Mucosa of descending colon (tissue), 3 donors: ENCODE measurements at regions not wholly inside any gene's neighbourhood (a gene's known extent, or its start where the extent isn't known, plus 50 kb on each side); places are given as distances from the start of the nearest gene placed in this dataset.

Experiments
- ATAC-seq: fragments of 200-7000 bp; cut with Tn5 transposase; one replicate; pipeline ENCODE4 v1.9.1; 2020; ENCODE audit warnings: mild to moderate bottlenecking, moderate library complexity
- DNase-seq, 3 donors: peaks; one replicate each; pipeline ENCODE4 v3.0.0-alpha.2; 2020
- H3K36me3 ChIP-seq: fragments of 200-600 bp; one replicate; pipeline ENCODE4 v1.8.0; 2021; ENCODE audit warnings: low read depth, mild to moderate bottlenecking
- H3K4me1 ChIP-seq: fragments of 200-600 bp; one replicate; pipeline ENCODE4 v1.8.0; 2021; ENCODE audit warnings: low read depth, mild to moderate bottlenecking
- H3K4me3 ChIP-seq: fragments of 200-600 bp; one replicate; pipeline ENCODE4 v1.8.0; 2021; ENCODE audit warnings: mild to moderate bottlenecking
- H3K9me3 ChIP-seq: fragments of 200-600 bp; one replicate; pipeline ENCODE4 v1.8.0; 2021; ENCODE audit warnings: mild to moderate bottlenecking
- intact Hi-C, 2 donors: fragments of 100-400 bp; cut with DNase I in 1 of 2; cut with micrococcal nuclease in 1 of 2; formaldehyde crosslinking; loops; one replicate each; pipeline versions ENCODE4 v1.11.0 to v1.11.1; 2022; cut with DNase I, micrococcal nuclease
- TF ChIP-seq, protein P1 (sequence below): fragments of 200-600 bp; IDR thresholded peaks from one replicate; pipeline ENCODE4 v1.8.0; 2022; ENCODE audit warnings: antibody characterized with exemption, mild to moderate bottlenecking
- donor health status: DM: no; HTN: no; CAD: no; lungs with moderate emphysema.
- donor health status: DM: no; HTN: no; CAD: no.
- donor health status: DM: no; HTN: yes; CAD: no.

DNA sequence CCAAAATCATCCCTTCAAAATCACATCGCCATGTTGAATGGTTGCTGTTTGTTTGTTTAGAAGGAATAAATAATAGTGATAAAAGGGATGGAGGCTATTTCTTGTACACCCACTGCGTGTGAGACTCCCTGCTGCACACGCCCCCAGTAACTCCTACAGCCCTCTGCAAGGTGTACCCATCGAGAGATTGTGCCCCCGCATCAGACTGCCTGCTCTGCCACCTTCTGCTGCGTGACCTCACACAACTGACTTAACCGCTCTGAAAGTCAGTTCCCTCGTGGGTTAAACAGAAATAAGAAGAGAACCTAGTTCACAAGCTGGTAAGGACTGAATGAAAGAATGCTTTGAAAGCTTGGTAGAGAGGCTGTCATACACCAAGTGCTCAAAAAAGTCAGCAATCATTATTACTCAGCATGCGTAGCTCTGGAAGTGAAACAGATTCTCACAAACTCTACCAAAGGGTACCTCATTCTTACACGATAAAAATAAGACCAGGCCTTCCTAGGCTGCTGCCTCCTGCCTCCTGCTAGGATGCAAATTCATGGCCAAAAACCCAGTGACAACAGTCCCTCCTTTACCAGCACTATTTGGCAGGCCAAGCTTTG is 147.1 kb downstream of the CPEB2 start:
- intact Hi-C loops = no loop called here

DNA sequence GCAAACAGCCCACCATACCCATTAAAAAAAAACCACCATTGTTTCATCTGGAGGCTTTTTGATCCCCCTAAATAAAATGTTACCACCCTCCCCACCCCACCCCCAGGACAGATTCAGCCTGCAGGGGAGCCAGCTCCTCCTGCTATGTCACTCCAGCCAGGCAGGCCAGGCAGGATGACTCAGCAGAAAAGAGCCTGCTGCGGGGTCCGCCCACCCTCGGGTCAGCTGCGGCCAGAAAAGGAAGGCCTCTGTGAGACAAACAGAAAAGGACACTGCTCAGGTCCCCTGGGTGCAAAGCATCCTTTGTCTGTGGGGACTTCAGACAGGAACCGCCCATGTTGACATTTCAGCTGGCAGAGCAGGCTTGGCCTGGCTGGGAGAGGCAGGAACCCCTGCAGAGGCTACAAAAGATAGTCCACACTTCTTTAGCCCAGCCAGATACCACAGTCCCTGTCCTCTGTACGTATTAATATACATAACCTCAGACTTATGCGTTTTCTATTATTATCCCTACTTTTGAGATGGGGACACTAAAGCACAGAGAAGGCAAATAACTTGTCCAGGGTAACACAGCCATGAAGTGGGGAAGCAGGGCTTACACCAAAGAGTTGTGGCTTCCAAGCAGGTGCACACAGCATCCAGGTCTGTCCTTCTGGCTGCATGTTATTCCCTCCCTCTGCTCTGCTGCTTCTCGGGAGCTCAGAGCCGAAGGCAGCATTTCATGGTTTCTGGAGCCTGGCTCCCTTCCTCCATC is 147.7 kb downstream of the CPEB2 start:
- H3K36me3 ChIP-seq = no peaks in the 10 kb centered on the region
- TF ChIP-seq, protein P1, sequence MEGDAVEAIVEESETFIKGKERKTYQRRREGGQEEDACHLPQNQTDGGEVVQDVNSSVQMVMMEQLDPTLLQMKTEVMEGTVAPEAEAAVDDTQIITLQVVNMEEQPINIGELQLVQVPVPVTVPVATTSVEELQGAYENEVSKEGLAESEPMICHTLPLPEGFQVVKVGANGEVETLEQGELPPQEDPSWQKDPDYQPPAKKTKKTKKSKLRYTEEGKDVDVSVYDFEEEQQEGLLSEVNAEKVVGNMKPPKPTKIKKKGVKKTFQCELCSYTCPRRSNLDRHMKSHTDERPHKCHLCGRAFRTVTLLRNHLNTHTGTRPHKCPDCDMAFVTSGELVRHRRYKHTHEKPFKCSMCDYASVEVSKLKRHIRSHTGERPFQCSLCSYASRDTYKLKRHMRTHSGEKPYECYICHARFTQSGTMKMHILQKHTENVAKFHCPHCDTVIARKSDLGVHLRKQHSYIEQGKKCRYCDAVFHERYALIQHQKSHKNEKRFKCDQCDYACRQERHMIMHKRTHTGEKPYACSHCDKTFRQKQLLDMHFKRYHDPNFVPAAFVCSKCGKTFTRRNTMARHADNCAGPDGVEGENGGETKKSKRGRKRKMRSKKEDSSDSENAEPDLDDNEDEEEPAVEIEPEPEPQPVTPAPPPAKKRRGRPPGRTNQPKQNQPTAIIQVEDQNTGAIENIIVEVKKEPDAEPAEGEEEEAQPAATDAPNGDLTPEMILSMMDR = no peak
- DNase-seq (peak; percentile 44 to 70 (median 45)), ATAC-seq (peak; percentile 77)
- intact Hi-C loops = no loop called here
- H3K4me3 ChIP-seq = no peak overlapping the region
- H3K4me1 ChIP-seq = no peaks in the 10 kb centered on the region
- H3K9me3 ChIP-seq = no peaks in the 10 kb centered on the region

More for the DNA sequence above, 147.1 kb downstream of the CPEB2 start:
- H3K4me3 ChIP-seq = no peak overlapping the region
- H3K9me3 ChIP-seq = no peaks in the 10 kb centered on the region
- H3K4me1 ChIP-seq = no peaks in the 10 kb centered on the region
- H3K36me3 ChIP-seq = no peaks in the 10 kb centered on the region
- DNase-seq (no peak), ATAC-seq (no peak)
- TF ChIP-seq, protein P1 = no peak

DNA sequence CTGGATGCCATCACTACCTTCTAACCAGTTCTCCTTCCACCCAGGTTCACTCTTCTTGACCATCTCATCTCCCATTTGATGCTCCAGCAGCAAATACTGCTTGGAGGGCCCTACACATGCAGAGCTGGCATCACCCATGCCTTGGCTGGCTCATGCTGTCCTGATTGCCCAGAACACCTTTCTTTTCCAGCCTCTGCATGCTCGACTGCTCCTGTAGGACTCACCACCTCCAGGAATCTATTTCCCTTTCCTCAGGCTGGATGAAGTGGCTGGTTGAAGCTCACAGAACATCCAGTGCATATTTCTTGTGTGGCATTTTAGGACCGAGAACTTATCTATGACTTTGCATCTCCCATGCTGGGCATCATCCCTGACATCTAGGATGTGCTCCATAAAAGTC is 148.3 kb downstream of the CPEB2 start:
- intact Hi-C loops = no loop called here
- Histone ChIP-seq H3K4me3 (no peak overlapping the region), H3K36me3 (no peaks in the 10 kb centered on the region), H3K9me3 (no peaks in the 10 kb centered on the region), H3K4me1 (no peaks in the 10 kb centered on the region)
- no peak for ATAC-seq
- no peak for DNase-seq
- TF ChIP-seq, protein P1 = no peak

DNA sequence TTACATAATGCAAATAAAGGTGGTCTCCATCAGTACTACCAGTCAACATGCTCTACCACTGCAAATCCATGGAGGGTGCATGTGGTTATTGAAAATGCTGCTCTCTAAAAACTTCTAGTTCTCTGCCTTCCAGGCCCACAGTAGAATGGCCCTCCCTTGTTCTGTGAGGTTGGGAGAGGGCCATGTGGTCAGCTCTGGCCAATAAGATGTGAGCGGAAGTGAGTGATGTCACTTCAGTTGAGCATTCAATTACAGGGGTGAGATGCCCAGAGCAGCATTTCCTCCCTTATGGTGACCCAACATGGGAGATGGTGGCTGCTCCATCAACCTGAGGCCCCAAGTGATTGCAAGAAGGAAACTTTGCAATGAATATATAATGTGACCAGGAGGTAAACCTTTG is 148.8 kb downstream of the CPEB2 start:
- H3K9me3 ChIP-seq = no peaks in the 10 kb centered on the region
- no peak for ATAC-seq
- no peak overlapping the region for H3K4me3 ChIP-seq
- intact Hi-C loops = no loop called here
- TF ChIP-seq, protein P1 = no peak
- DNase-seq = no peak
- no peaks in the 10 kb centered on the region for H3K4me1 ChIP-seq
- H3K36me3 ChIP-seq = no peaks in the 10 kb centered on the region

DNA sequence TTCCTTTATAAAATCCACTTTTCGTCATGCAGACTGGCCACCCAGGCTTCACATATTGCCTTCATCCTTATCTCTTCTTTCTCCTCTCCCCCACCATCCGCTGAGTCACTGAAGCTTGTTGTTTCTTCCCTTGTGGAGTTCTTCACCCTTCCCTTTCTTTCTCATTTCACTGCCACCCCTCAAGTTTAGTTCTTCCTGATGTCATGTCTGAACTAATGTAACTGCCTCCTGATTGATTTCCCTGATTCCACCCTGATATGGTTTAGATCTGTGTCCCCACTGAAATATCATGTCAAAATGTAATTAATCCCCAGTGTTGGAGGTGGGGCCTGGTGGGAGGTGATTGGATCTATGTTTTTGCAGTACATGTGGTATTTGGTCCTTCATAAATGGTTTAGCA is 151.4 kb downstream of the CPEB2 start:
- H3K9me3 ChIP-seq = no peaks in the 10 kb centered on the region
- intact Hi-C loops = no loop called here
- DNase-seq = no peak
- H3K36me3 ChIP-seq = no peaks in the 10 kb centered on the region
- H3K4me1 ChIP-seq = no peaks in the 10 kb centered on the region
- TF ChIP-seq, protein P1 = no peak
- H3K4me3 ChIP-seq = no peak overlapping the region
- ATAC-seq = no peak
